GM06990 (cell line): ENCODE measurements at regions not wholly inside any gene's neighbourhood (a gene's known extent, or its start where the extent isn't known, plus 50 kb on each side); places are given as distances from the start of the nearest gene placed in this dataset.

Experiments
- DNase-seq: peaks from one replicate; pipeline ENCODE4 v3.0.0-alpha.2; 2011; ENCODE audit not compliant: insufficient read length; ENCODE audit errors: extremely low read depth
- H3K27me3 ChIP-seq: replicated peaks from 2 replicates; pipeline ENCODE4 v1.6.0; 2011; ENCODE audit warnings: low read length; ENCODE audit not compliant: control insufficient read depth, insufficient read depth
- H3K36me3 ChIP-seq: 2 replicates; pipeline ENCODE4 v1.5.1; 2011; ENCODE audit warnings: low read length; ENCODE audit not compliant: control insufficient read depth, insufficient read depth
- H3K4me3 ChIP-seq: replicated peaks from 2 replicates; pipeline ENCODE4 v1.5.1; 2011; ENCODE audit warnings: low read depth, mild to moderate bottlenecking, control low read depth, low read length
- TF ChIP-seq, protein P1 (sequence below): IDR thresholded peaks from 2 replicates; pipeline ENCODE4 v1.5.1; 2011; ENCODE audit warnings: low read length, control low read depth, mild to moderate bottlenecking, inconsistent platforms; ENCODE audit not compliant: insufficient read depth, poor library complexity, severe bottlenecking

DNA sequence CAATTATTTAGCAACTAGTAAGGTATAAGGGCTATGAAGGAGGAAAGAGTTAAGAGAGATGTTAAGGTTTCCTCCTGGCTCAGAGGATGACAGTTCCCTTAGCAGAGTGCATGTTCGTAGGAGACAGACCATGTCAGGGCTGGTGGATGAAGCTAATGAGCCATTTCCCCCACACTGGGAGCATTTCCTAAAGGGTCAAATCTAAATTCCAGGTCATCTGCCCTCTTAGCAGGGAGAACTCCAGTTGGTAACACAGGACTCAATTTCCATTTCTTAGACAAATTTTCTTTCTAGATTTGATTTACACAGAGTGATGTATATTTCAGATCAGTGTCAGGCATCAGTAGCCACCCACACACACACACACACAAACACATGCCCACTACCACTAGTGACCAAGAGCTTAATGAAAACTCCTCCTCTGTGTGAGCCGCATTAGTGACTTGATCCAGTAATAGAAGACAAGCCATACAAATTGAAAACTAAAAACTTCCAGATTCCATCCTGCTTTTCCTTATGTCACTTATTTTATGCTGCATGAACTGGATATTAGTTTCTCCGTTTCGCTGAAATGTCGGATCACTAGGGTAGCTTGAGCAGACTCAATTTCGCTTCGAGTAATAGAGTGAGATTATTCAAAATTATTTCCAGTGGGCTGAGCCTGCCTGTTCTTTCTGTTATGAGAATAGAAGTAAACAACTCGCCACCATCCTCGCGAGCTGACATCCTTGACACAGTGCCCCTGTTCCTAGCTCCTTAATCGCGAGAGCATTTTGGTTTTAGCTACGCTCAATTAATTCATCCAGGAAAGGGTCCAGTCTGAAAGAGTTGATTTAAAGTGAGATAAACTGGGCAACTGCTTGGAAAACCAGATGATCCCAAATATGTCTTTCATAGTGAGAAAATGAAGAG is 582.6 kb downstream of the SOX6 start:
- H3K36me3 ChIP-seq: no peaks in the 10 kb centered on the region
- DNase-seq: no peak
- no peaks in the 10 kb centered on the region; the same call in 1 of the 2 replicates for H3K27me3 ChIP-seq
- TF ChIP-seq, protein P1, sequence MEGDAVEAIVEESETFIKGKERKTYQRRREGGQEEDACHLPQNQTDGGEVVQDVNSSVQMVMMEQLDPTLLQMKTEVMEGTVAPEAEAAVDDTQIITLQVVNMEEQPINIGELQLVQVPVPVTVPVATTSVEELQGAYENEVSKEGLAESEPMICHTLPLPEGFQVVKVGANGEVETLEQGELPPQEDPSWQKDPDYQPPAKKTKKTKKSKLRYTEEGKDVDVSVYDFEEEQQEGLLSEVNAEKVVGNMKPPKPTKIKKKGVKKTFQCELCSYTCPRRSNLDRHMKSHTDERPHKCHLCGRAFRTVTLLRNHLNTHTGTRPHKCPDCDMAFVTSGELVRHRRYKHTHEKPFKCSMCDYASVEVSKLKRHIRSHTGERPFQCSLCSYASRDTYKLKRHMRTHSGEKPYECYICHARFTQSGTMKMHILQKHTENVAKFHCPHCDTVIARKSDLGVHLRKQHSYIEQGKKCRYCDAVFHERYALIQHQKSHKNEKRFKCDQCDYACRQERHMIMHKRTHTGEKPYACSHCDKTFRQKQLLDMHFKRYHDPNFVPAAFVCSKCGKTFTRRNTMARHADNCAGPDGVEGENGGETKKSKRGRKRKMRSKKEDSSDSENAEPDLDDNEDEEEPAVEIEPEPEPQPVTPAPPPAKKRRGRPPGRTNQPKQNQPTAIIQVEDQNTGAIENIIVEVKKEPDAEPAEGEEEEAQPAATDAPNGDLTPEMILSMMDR: no peak
- H3K4me3 ChIP-seq: no peak overlapping the region

DNA sequence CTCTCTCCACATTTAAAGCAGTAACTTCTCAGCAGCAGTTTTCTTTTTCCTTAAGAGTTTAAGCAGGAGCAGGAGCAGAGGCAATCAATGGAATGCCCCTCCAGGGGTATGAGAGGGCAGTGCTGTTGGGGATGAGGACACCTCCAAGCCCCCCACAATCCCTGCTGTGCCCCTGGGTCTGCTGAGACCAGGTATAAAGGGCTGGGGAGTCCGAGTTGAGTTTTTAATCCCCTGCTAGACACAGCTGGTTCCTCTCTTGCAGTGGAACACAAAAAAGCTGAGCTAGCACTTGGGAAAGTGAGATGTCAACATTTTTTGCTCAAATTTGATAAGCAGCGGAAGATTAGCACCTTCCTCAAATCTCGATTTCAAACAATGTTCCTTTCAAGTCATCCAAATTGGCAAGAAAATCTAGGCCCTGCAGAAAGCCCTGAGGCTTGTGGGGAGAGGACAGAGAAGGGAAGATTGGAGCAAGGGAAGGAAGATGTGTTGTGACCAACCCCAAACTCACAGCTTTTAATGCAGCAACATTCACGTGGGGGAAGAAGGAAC is 581.9 kb downstream of the SOX6 start:
- TF ChIP-seq, protein P1: no peak

DNA sequence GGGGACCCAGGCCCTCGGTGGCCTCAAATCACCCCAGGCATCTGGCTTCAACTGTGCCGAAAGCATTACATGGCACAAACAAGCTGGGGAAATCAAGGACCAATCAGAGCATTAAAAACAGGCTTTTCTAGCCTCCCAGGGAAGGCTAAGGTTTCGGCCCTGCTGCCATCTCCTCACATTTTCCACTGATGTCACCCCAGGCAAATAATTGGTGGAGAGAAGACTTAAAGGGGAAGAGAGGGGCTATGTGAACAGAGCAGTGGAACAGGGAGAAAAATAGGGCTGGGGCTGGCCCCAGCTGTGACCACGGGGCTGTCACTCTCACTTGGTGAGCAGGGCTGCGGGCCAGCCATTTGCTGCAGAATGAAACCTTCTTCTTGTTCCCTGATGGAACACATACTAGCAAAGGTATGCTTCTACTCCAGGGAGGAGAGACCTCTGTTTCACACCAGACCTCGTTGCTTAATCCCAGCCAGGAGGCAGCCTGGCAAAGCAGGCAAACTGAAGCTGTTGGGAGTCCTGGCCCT is 581.3 kb downstream of the SOX6 start:
- Histone ChIP-seq H3K36me3 (no peaks in the 10 kb centered on the region), H3K27me3 (no peaks in the 10 kb centered on the region; the same call in 1 of the 2 replicates), H3K4me3 (no peak overlapping the region)
- TF ChIP-seq, protein P1: no peak
- no peak for DNase-seq

More for the DNA sequence above, 581.9 kb downstream of the SOX6 start:
- Histone ChIP-seq H3K4me3 (no peak overlapping the region), H3K27me3 (no peaks in the 10 kb centered on the region; the same call in 1 of the 2 replicates), H3K36me3 (no peaks in the 10 kb centered on the region)
- DNase-seq: no peak

DNA sequence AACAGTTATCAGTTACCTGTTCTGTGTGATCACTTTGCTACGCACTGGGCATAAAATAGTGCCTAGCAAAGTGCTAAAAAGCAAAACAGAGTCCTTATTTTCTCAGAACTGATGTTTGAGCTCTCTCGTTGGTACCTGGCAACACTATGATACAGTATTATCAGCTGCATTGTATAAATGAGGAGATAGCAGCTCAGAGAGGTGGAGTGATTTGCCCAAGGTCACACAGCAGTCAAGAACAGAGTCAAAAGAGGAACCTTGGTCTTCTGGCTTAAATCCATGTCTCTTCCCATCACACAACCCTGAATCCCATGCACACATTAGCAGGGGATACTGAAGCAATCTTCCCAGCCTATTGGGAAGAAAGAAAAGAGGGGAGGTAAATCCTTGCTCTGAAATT is 580.5 kb downstream of the SOX6 start:
- Histone ChIP-seq H3K36me3 (no peaks in the 10 kb centered on the region), H3K27me3 (no peaks in the 10 kb centered on the region; the same call in 1 of the 2 replicates), H3K4me3 (no peak overlapping the region)
- no peak for DNase-seq
- TF ChIP-seq, protein P1: no peak

DNA sequence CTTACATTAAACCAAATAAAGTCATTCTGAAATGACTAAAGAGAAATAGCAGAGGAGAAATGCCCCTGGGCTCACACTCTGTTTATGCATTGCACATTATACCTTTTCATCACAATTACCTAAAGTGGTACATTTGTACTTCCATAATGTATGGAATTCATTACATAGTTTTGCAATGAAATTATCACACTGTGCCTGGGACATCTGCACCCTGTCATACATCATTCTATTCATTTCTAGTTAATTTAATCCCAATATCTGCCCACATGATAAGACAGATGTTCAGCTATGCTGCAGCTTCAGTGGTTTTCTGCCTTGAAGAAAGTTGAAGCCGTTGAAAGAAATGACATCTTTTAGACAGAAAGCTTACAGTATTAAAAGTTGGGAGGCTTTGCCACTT is 580.0 kb downstream of the SOX6 start:
- Histone ChIP-seq H3K27me3 (no peaks in the 10 kb centered on the region; the same call in 1 of the 2 replicates), H3K4me3 (no peak overlapping the region), H3K36me3 (no peaks in the 10 kb centered on the region)
- no peak for DNase-seq
- TF ChIP-seq, protein P1: no peak
